ENCODE measurements at regions not wholly inside any gene's neighbourhood (a gene's known extent, or its start where the extent isn't known, plus 50 kb on each side); places are given as distances from the start of the nearest gene placed in this dataset.

GRCh38 chr7:32399311-32399710 is 90.9 kb downstream of the LSM5 start:
- no peaks in the 10 kb centered on the region for H3K9me2 ChIP-seq
- no peak overlapping the region for H2AFZ ChIP-seq (ENCODE audit: low read depth)
- no peak overlapping the region for H3K4me2 ChIP-seq
- CTCF ChIA-PET: interaction anchor here (1.1 kb wide), 1 partner anchor 20 kb away, joined by 3 read pairs; no protein-coding TSS in a partner anchor
- DNase-seq: no peak
- no peak overlapping the region for H3K4me3 ChIP-seq (ENCODE audit: low read depth in 2 of 2, low read length in 1 of 2)
- H3K9me3 ChIP-seq: no peaks in the 10 kb centered on the region
- no peaks in the 10 kb centered on the region for H3K36me3 ChIP-seq (replicated peaks in 1 of 2; ENCODE audit: control insufficient read depth in 1 of 2, insufficient read depth in 2 of 2, low read length in 1 of 2)
- TF ChIP-seq REST (IDR thresholded peaks at IDR 0.05; ENCODE audit: low read depth, low read length) (no peak), TAF1 (IDR thresholded peaks at IDR 0.05; ENCODE audit: borderline replicate concordance, low read depth, low read length) (no peak), FOSL2 (IDR thresholded peaks at IDR 0.05; ENCODE audit: borderline replicate concordance, low read depth) (no peak), EP300 (IDR thresholded peaks at IDR 0.05; ENCODE audit: borderline replicate concordance in 1 of 2, low read depth in 1 of 2, low read length in 1 of 2) (no peak), CTCF (IDR thresholded peaks at IDR 0.05) (no peak), POLR2AphosphoS5 (IDR thresholded peaks at IDR 0.05; ENCODE audit: low read depth, low read length) (no peak)
- 43% methylated on average over 3 of the region's 3 CpGs for WGBS (ENCODE audit: low lambda C conversion rate)
- no peaks in the 10 kb centered on the region for H3K79me2 ChIP-seq (ENCODE audit: insufficient read depth)
- H3F3A ChIP-seq (replicated peaks; ENCODE audit: insufficient read depth): no peaks in the 10 kb centered on the region
- H3K9ac ChIP-seq: no peak overlapping the region
- H3K27me3 ChIP-seq (ENCODE audit: insufficient read depth): no peaks in the 10 kb centered on the region; the same call in 1 of the 2 replicates
- no peak overlapping the region for H3K27ac ChIP-seq (ENCODE audit: low read depth in 2 of 2, low read length in 1 of 2)
- POLR2A ChIA-PET: no interaction called here
- H3K4me1 ChIP-seq (ENCODE audit: control insufficient read depth in 1 of 2, insufficient read depth in 2 of 2, low read depth in 1 of 2, low read length in 1 of 2): no peaks in the 10 kb centered on the region
- no peaks in the 10 kb centered on the region for H4K20me1 ChIP-seq (ENCODE audit: insufficient read depth)

DNA sequence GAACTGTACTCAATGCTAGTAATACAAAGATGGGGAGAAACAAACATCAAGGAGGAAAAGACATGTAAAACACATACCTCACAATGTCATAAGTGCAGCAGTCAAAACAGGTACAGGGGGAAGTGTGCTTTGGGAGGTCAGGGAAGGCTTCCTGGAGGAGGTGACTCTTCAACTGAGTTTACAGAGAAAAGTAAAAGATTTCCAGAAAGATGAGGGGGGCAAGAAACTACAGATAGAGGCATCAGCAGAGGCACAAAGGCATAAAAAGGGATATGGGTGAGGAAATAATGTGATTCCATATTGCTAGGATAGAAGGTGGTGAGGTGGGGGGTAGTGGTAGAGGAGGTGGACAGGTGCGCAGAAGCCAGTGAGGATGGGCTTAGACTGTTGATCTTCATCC is 95.0 kb downstream of the LSM5 start:
- CTCF ChIA-PET: no interaction called here
- Histone ChIP-seq H3K36me3 (replicated peaks in 1 of 2; ENCODE audit: control insufficient read depth in 1 of 2, insufficient read depth in 2 of 2, low read length in 1 of 2) (no peaks in the 10 kb centered on the region), H3K4me3 (ENCODE audit: low read depth in 2 of 2, low read length in 1 of 2) (no peak overlapping the region), H3K9ac (no peak overlapping the region), H3K27ac (ENCODE audit: low read depth in 2 of 2, low read length in 1 of 2) (no peak overlapping the region), H3K79me2 (ENCODE audit: insufficient read depth) (no peaks in the 10 kb centered on the region), H3K4me2 (no peak overlapping the region), H3K9me2 (no peaks in the 10 kb centered on the region), H2AFZ (ENCODE audit: low read depth) (no peak overlapping the region), H4K20me1 (ENCODE audit: insufficient read depth) (no peaks in the 10 kb centered on the region), H3K9me3 (no peaks in the 10 kb centered on the region), H3K4me1 (ENCODE audit: control insufficient read depth in 1 of 2, insufficient read depth in 2 of 2, low read depth in 1 of 2, low read length in 1 of 2) (no peaks in the 10 kb centered on the region), H3K27me3 (ENCODE audit: insufficient read depth) (no peaks in the 10 kb centered on the region; the same call in 1 of the 2 replicates), H3F3A (replicated peaks; ENCODE audit: insufficient read depth) (no peaks in the 10 kb centered on the region)
- no peak for DNase-seq
- TF ChIP-seq RXRA (IDR thresholded peaks at IDR 0.05; ENCODE audit: borderline replicate concordance, low read depth): no peak
- no peak for TF ChIP-seq RFX5 (IDR thresholded peaks at IDR 0.05; ENCODE audit: low read length)
- TF ChIP-seq FOXJ3 (CRISPR knock-in tag; IDR thresholded peaks at IDR 0.05): no peak
- no peak for TF ChIP-seq POLR2AphosphoS5 (IDR thresholded peaks at IDR 0.05; ENCODE audit: low read depth, low read length)
- TF ChIP-seq YY1 (IDR thresholded peaks at IDR 0.05; ENCODE audit: low read depth): no peak
- TF ChIP-seq SIN3A (IDR thresholded peaks at IDR 0.05; ENCODE audit: borderline replicate concordance, low read depth, low read length): no peak
- no peak for TF ChIP-seq TEAD4 (IDR thresholded peaks at IDR 0.05; ENCODE audit: borderline replicate concordance, insufficient read depth)
- TF ChIP-seq TCF12 (IDR thresholded peaks at IDR 0.05): no peak
- TF ChIP-seq EP300 (IDR thresholded peaks at IDR 0.05; ENCODE audit: borderline replicate concordance in 1 of 2, low read depth in 1 of 2, low read length in 1 of 2): no peak
- no peak for TF ChIP-seq PBX3 (IDR thresholded peaks at IDR 0.05)
- TF ChIP-seq MEF2A (IDR thresholded peaks at IDR 0.05; ENCODE audit: borderline replicate concordance, low read depth): no peak
- no peak for TF ChIP-seq FOXM1 (IDR thresholded peaks at IDR 0.05; ENCODE audit: low read depth)
- no peak for TF ChIP-seq GABPA (IDR thresholded peaks at IDR 0.05; ENCODE audit: low read depth)
- TF ChIP-seq CHD2 (IDR thresholded peaks at IDR 0.05; ENCODE audit: low read length, partially characterized antibody): no peak
- TF ChIP-seq ZBTB33 (IDR thresholded peaks at IDR 0.05; ENCODE audit: borderline replicate concordance, low read depth): no peak
- TF ChIP-seq RAD21 (IDR thresholded peaks at IDR 0.05; ENCODE audit: low read length): no peak
- no peak for TF ChIP-seq MXI1 (IDR thresholded peaks at IDR 0.05; ENCODE audit: low read depth, low read length)
- POLR2A ChIA-PET: no interaction called here
- WGBS (ENCODE audit: low lambda C conversion rate): 5% methylated on average over 1 of the region's 1 CpG

Data from SK-N-SH (cell line).